Astrocyte of the spinal cord (primary cell): ENCODE measurements at regions not wholly inside any gene's neighbourhood (a gene's known extent, or its start where the extent isn't known, plus 50 kb on each side); places are given as distances from the start of the nearest gene placed in this dataset.
"Not testable (repeated sequence)": the region's sequence is repeated elsewhere in the genome, so short reads cannot be mapped to it uniquely, and the experiment has no call there.

Experiments used
- DNase-seq: peaks from one replicate; pipeline ENCODE4 v3.0.0; 2011; ENCODE audit warnings: low read depth, low spot score
- H3K4me3 ChIP-seq: 2 replicates; pipeline ENCODE4 v1.5.1; 2011; ENCODE audit warnings: low read depth, mild to moderate bottlenecking, low read length, moderate library complexity
- in situ Hi-C: cut with HindIII; loops from 2 replicates; pipeline ENCODE4 v1.10.0; 2017; ENCODE audit warnings: low sequenced_read_pairs
- TF ChIP-seq, protein P1 (sequence below): IDR thresholded peaks from 2 replicates; pipeline ENCODE4 v1.5.1; 2012; ENCODE audit warnings: low read depth, mild to moderate bottlenecking, low read length, inconsistent platforms

DNA sequence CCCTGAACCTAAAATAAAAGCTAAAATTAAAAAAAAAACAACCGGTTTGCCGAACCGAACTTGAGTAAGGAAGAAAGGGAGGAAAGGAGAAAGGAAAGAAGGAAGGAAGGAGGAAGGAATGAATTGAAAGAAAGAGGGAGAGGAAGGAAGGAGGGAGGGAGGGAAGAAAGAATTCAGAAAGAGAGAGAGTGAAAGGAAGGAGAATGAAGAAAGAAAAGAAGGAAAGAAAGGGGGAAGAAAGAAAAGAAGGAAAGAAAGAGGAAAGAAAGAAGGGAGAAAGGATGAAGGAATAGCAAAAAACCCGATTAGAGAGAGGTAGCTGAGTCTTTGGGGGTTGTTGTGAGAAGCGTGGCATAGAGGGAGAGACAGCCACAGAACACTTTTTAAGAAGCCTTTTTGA, 121.4 kb downstream of the FGF18 start:
- DNase-seq: no peak
- in situ Hi-C loops: no loop called here
- TF ChIP-seq, protein P1, sequence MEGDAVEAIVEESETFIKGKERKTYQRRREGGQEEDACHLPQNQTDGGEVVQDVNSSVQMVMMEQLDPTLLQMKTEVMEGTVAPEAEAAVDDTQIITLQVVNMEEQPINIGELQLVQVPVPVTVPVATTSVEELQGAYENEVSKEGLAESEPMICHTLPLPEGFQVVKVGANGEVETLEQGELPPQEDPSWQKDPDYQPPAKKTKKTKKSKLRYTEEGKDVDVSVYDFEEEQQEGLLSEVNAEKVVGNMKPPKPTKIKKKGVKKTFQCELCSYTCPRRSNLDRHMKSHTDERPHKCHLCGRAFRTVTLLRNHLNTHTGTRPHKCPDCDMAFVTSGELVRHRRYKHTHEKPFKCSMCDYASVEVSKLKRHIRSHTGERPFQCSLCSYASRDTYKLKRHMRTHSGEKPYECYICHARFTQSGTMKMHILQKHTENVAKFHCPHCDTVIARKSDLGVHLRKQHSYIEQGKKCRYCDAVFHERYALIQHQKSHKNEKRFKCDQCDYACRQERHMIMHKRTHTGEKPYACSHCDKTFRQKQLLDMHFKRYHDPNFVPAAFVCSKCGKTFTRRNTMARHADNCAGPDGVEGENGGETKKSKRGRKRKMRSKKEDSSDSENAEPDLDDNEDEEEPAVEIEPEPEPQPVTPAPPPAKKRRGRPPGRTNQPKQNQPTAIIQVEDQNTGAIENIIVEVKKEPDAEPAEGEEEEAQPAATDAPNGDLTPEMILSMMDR: no peak
- H3K4me3 ChIP-seq: no peak overlapping the region

DNA sequence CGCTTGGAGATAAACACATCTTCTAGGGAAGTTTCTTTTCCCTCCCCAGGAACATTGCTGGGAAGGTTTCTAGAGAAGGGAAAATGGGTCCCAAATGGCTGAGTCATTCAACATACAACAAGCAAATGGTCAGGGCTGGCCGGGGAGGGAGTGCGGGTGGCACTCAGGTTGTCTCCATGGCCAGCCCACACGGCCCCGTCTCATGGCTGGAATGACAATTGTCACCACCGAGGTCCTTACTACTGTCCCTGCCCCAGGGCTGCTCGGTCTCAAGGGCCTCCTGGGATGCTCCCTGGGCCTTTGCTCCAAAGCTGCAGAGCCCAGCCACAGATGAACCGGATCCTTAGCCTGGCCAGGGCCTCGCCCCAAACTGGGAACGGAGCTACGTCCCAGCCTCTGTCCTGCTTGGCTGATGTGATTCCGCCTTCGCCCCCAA, 121.9 kb downstream of the FGF18 start:
- H3K4me3 ChIP-seq: no peak overlapping the region
- DNase-seq: no peak
- TF ChIP-seq, protein P1: no peak
- in situ Hi-C loops: no loop called here

DNA sequence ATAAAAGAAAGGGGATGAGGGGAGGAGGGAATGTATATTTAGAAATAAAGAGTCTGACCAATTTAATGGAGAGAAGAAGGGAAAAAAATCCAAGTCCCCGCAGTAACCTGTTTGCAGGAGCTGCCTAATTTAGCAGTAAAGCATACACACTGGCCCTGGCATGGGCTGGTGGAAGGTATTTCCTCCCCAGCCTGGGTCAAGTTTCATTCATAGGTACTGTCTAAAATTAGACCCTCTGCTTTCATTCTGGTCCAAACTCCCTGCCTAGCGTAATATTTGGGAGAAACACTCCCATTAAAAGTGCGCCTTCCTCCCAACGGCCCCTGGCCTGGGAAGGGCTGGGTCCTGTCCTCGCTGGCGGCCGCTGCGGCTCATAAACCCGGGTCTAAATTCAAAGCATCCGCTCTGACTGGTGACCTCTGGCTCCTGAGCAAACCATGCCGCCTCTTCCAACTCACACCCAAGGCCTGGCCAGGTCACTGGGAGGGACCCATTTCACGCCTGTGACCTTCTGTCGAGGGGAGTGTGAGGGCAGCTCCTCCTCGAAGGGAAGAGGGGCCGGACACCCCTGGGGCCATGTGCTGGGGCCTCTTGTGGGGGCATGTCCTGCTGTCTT, 123.2 kb downstream of the FGF18 start:
- no peak for DNase-seq
- in situ Hi-C loops: no loop called here
- H3K4me3 ChIP-seq: no peak overlapping the region
- TF ChIP-seq, protein P1: no peak

DNA sequence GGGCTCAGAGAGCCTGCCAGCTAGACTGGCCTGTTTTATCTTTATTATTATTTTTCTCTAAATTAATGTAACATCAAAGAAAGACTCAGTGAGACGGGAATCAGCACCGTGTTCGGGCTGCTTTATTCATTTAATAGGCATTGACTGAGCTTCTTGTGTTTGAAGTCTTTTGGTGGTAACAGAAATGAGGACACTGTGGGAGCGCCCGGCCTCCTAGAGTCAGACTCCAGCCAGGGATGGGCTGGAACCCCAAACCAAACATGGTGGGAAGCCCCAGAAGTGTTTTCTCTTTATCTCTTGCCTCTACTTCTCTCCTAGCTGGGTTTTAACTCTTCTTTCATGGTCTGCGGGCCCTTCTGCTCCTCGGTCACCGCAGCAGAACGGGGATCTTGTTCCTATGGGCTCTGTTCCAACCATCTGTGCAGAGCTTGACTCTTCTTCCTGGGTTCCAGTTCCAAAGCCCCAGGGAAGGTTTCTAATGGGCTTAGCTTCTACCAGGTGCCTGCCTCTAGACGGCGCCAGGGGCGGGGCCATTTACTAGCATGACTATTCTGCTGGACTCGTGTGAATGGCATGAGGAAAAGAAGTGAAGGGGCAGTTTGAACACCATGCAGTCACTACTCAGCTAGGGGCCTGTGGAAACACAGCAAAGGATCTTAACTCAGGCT, 123.8 kb downstream of the FGF18 start:
- TF ChIP-seq, protein P1: no peak
- DNase-seq: no peak
- in situ Hi-C loops: no loop called here
- H3K4me3 ChIP-seq: no peak overlapping the region

DNA sequence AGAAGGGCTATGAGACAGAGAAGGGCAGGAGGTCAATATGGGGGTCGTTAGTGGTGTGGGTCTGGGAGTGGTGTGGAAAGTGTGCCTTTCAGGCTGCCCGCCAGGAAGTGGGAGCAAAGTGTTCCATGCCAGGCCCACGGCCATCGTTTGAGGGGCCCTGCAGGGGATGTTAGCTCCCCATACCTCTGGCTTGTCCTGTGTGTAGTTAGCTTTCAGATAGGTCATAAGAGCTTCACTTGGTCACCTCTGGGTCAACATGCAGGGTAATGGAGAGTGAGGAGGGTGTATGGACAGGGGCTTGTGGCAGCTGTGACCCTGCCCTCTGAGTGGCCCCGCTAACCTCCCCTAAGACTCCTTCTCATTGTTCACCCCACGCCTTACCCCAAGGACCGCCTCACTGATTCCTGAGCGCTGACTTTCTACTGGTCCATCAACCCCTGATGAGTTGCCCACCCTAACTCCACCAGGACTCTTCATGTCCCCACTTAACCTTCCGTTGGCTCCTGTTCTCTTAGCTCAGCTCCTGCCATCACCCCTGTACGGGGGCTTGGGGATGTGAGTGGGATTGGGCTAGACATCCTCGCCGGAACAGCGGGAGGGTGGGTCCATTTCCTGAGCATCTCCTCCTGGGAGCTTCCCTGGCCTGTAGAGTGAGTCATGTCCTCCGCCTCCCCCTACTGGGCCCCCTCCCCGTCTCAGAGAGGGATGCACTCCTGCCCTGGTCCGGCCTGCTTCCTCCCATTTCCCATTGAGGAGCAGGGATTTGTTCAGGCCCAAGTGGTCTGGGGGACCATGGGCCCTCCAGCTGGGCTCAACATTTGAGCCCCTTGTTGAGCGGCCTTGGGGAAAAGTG, 125.7 kb downstream of the FGF18 start:
- TF ChIP-seq, protein P1: no peak
- DNase-seq: no peak
- no peak overlapping the region for H3K4me3 ChIP-seq
- in situ Hi-C loops: no loop called here

DNA sequence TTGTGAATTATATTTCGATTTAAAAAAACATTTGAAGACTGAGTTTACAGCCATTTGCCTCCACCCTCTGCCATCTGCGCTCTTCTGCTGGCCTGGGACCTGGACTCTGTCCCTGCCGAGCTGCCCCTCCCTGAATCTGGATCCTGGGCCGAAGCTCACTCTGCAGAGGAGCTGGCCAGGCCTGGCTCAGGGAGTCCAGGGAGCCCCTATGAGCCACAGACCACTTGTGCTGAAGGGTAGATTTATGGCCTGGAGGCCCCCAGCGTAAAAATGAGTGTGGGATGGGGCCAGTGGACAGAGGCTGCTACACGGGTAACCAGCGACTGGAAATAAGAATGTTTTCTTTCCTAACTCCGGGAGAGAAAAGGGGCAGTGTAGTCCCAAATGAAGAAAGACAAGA, 129.8 kb downstream of the FGF18 start:
- in situ Hi-C loops: no loop called here
- TF ChIP-seq, protein P1: no peak
- no peak for DNase-seq
- H3K4me3 ChIP-seq: no peak overlapping the region

DNA sequence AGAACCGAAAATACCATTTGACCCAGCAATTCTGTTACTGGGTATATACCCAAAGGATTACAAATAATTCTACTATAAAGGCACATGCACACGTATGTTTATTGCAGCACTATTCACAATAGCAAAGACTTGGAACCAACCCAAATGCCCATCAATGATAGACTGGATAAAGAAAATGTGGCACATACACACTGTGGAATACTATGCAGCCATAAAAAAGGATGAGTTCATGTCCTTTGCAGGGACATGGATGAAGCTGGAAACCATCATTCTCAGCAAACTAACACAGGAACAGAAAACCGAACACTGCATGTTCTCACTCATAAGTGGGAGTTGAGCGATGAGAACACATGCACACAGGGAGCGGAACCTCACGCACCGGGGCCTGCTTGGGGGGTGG, 134.4 kb downstream of the FGF18 start:
- DNase-seq, in situ Hi-C loops, H3K4me3 ChIP-seq: not testable (repeated sequence)
